Right atrium auricular region (tissue), 2 donors: ENCODE measurements at regions not wholly inside any gene's neighbourhood (a gene's known extent, or its start where the extent isn't known, plus 50 kb on each side); places are given as distances from the start of the nearest gene placed in this dataset.

ENCODE experiments used
- DNase-seq: peaks from one replicate; pipeline ENCODE4 v3.0.0-alpha.2; 2019; ENCODE audit warnings: low spot score
- H3K27ac ChIP-seq, 2 donors: fragments of 200-600 bp; sonication (generic); 1 replicate in 1 of 2; 2 replicates in 1 of 2; pipeline ENCODE4 v1.5.1; 2016 to 2019
- H3K27me3 ChIP-seq, 2 donors: fragments of 200-600 bp; sonication (generic); one replicate each; pipeline versions ENCODE4 v1.5.1 to v1.6.0; 2017 to 2019
- H3K36me3 ChIP-seq: fragments of 200-600 bp; sonication (generic); one replicate; pipeline ENCODE4 v1.5.1; 2016
- H3K4me1 ChIP-seq, 2 donors: fragments of 200-600 bp; sonication (generic); one replicate each; pipeline versions ENCODE4 v1.5.1 to v1.6.0; 2017 to 2019
- H3K4me3 ChIP-seq, 2 donors: fragments of 200-600 bp; sonication (generic); 1 replicate in 1 of 2; 2 replicates in 1 of 2; pipeline ENCODE4 v1.5.1; 2017 to 2019; ENCODE audit warnings: mild to moderate bottlenecking in 1 of 2, moderate library complexity in 1 of 2
- H3K9me3 ChIP-seq, 2 donors: fragments of 200-600 bp; sonication (generic); one replicate each; pipeline ENCODE4 v1.5.1; 2019
- TF ChIP-seq, protein P1 (sequence below), 2 donors: fragments of 200-600 bp; sonication (generic); IDR thresholded peaks; one replicate each; pipeline ENCODE4 v1.5.1; 2019; ENCODE audit warnings: antibody characterized with exemption in 2 of 2

DNA sequence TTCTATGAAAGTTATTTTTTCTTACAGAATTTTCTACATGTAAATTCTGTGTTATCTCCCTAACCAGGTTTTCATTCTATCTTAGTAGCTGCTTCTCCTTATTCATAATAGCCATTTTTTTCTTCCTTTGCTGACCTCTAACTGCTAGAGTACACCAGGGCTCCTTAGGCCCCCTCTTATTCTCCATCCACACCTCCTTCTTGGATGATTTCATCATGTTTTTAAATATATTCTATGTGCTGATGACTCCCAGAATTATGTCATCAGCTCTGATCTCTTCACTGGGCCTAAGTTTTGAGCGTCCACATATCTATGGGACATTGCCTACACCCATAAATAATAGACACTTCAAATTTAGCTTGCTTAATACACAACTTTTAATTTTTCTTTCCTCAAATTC, 721.5 kb downstream of the SLC16A7 start:
- Histone ChIP-seq H3K4me1 (no peaks in the 10 kb centered on the region), H3K4me3 (no peak overlapping the region), H3K36me3 (no peaks in the 10 kb centered on the region), H3K27me3 (no peaks in the 10 kb centered on the region), H3K27ac (no peak overlapping the region), H3K9me3 (no peaks in the 10 kb centered on the region)
- TF ChIP-seq, protein P1, sequence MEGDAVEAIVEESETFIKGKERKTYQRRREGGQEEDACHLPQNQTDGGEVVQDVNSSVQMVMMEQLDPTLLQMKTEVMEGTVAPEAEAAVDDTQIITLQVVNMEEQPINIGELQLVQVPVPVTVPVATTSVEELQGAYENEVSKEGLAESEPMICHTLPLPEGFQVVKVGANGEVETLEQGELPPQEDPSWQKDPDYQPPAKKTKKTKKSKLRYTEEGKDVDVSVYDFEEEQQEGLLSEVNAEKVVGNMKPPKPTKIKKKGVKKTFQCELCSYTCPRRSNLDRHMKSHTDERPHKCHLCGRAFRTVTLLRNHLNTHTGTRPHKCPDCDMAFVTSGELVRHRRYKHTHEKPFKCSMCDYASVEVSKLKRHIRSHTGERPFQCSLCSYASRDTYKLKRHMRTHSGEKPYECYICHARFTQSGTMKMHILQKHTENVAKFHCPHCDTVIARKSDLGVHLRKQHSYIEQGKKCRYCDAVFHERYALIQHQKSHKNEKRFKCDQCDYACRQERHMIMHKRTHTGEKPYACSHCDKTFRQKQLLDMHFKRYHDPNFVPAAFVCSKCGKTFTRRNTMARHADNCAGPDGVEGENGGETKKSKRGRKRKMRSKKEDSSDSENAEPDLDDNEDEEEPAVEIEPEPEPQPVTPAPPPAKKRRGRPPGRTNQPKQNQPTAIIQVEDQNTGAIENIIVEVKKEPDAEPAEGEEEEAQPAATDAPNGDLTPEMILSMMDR (IDR thresholded peaks at IDR 0.05): no peak
- DNase-seq: no peak

DNA sequence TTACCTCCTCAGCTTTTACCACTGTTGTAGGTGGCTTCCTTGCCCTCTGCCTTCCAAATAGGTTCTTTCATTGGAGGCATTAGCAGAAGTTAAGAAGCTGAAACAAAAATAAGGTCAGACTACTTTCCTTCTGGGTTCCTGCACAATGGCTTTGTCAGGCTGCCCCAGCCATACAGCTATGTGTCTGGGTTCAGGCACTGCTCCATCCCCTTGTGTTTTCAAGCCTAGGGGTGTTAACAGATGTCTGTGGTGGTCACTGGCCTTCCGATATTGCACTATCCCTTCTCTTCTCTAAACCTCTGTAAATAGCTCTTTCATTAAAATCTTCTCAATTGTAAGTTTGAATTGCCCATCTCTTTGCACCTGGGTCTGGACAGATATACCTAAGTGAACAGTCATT, 728.9 kb downstream of the SLC16A7 start:
- H3K4me1 ChIP-seq: no peaks in the 10 kb centered on the region
- no peak overlapping the region for H3K4me3 ChIP-seq
- TF ChIP-seq, protein P1 (IDR thresholded peaks at IDR 0.05): no peak
- no peaks in the 10 kb centered on the region for H3K9me3 ChIP-seq
- DNase-seq: no peak
- no peak overlapping the region for H3K27ac ChIP-seq
- H3K27me3 ChIP-seq: no peaks in the 10 kb centered on the region
- H3K36me3 ChIP-seq: no peaks in the 10 kb centered on the region

DNA sequence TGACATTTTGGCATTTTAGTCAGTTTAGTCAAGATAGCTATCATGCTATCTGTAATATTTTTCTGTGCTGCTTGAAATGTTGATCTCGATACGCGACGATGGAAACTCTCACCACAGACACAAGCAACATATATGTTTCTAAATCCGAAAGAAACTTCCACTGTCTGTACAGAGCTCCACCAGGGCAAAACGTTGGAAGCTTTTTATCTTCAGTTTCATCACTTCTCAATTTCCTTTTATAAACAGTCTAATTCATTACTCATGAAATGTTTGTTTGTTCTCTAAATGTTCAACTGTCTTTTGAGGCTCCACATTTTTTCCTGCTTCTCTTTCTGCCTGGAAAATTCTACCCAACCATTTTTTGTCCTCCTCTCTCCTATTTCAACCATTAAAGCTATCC, 737.6 kb downstream of the SLC16A7 start:
- Histone ChIP-seq H3K9me3 (no peaks in the 10 kb centered on the region), H3K27me3 (no peaks in the 10 kb centered on the region), H3K4me3 (no peak overlapping the region), H3K27ac (no peak overlapping the region), H3K36me3 (no peaks in the 10 kb centered on the region), H3K4me1 (no peaks in the 10 kb centered on the region)
- DNase-seq: no peak
- TF ChIP-seq, protein P1 (IDR thresholded peaks at IDR 0.05): no peak

DNA sequence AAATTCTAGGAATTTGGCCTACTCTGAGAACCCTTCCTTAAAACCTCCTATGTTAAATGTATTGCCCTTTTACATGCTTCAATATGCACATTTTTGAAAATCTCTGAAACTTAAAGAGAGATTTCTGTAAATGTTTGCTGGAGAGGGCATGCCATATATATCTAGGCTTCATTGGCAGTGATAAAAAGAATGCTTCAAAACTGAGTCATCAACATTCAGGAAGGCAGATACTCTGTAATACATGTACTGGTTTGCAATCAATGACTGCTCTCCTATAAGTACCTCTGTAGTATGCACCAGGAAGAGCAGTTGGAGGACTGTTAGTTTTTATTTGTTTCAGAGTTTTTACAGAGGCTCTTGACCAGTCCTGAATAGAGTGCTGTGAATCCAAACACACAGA, 739.9 kb downstream of the SLC16A7 start:
- no peak overlapping the region for H3K4me3 ChIP-seq
- H3K4me1 ChIP-seq: no peaks in the 10 kb centered on the region
- H3K27me3 ChIP-seq: no peaks in the 10 kb centered on the region
- no peaks in the 10 kb centered on the region for H3K9me3 ChIP-seq
- no peak for DNase-seq
- H3K27ac ChIP-seq: no peak overlapping the region
- TF ChIP-seq, protein P1 (IDR thresholded peaks at IDR 0.05): no peak
- H3K36me3 ChIP-seq: no peaks in the 10 kb centered on the region

DNA sequence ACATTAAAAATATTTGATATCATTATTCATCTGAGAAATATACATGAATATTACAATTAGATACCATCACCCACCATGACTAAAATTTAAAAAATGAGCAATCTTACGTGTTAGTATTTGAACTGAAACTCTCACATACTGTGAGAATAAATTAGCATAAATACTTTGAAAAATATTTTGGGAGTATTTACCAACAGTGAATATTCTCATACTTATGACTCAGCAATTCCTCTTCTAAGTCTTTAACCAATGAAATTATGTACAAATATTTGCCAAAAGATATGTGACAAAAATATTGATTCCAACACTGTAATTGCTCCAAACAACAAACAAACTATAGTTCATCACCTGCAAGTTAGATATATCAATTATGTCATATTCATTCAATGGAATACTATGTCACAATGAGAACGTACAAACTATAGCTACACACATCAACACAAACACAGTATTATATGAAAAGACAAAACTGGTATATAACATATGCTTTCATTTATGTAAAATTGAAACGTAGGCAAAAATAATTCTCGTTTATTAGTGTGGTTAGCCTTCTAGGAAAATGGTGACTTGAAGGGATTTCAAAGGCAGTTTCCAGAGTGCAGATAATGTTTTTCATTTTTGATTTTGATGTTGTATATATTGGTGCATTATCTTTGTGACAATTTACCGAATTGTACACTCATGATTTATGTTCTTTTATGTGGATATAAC, 742.2 kb downstream of the SLC16A7 start:
- Histone ChIP-seq H3K9me3 (no peaks in the 10 kb centered on the region), H3K27ac (no peak overlapping the region), H3K4me1 (no peaks in the 10 kb centered on the region), H3K27me3 (no peaks in the 10 kb centered on the region), H3K36me3 (no peaks in the 10 kb centered on the region), H3K4me3 (no peak overlapping the region)
- DNase-seq: no peak
- TF ChIP-seq, protein P1 (IDR thresholded peaks at IDR 0.05): no peak

DNA sequence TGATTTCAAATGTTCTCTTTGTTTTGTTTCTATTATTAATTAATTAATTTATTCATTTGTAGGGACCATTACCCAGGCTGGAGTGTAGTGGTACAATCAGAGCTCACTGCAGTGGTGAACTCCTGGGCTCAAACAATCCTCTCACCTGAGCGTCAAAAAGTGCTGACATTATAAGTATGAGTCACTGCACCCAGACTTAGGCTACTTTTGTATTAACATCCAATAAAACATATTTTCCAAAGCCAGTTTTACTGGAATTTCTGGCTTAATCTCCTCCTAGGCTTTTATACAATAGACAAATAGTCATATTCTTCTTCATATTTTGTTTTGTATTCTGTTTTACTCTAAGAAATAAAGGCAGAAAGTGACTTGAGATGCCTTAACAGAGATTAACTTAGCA, 749.6 kb downstream of the SLC16A7 start:
- TF ChIP-seq, protein P1 (IDR thresholded peaks at IDR 0.05): no peak
- H3K36me3 ChIP-seq: no peaks in the 10 kb centered on the region
- no peak overlapping the region for H3K27ac ChIP-seq
- H3K4me1 ChIP-seq: no peaks in the 10 kb centered on the region
- no peak overlapping the region for H3K4me3 ChIP-seq
- DNase-seq: no peak
- H3K9me3 ChIP-seq: no peaks in the 10 kb centered on the region
- no peaks in the 10 kb centered on the region for H3K27me3 ChIP-seq
